Tibial artery (tissue), 4 donors: ENCODE measurements at regions not wholly inside any gene's neighbourhood (a gene's known extent, or its start where the extent isn't known, plus 50 kb on each side); places are given as distances from the start of the nearest gene placed in this dataset.
A peak's percentile ranks its signal among the peaks of the same experiment; 100 is the strongest.

ENCODE experiments used
- DNase-seq, 2 donors: peaks; one replicate each; pipeline ENCODE4 v3.0.0-alpha.2; 2019
- H3K27ac ChIP-seq, 2 donors: fragments of 200-600 bp; sonication (generic) in 1 of 2; 1 replicate in 1 of 2; 2 replicates in 1 of 2; pipeline ENCODE4 v1.5.1; 2018 to 2019; ENCODE audit warnings: mild to moderate bottlenecking in 1 of 2
- H3K27me3 ChIP-seq, 2 donors: fragments of 200-600 bp; sonication (generic) in 1 of 2; one replicate each; pipeline versions ENCODE4 v1.5.1 to v1.6.0; 2016 to 2019
- H3K36me3 ChIP-seq, 3 donors: fragments of 200-600 bp; sonication (generic) in 2 of 3; one replicate each; pipeline ENCODE4 v1.5.1; 2016 to 2019; ENCODE audit warnings: mild to moderate bottlenecking in 2 of 3
- H3K4me1 ChIP-seq, 4 donors: fragments of 200-600 bp; sonication (generic) in 2 of 4; 1 replicate in 3 of 4; 2 replicates in 1 of 4; pipeline ENCODE4 v1.5.1; 2016 to 2019
- H3K4me3 ChIP-seq, 2 donors: fragments of 200-600 bp; sonication (generic) in 1 of 2; 1 replicate in 1 of 2; 2 replicates in 1 of 2; pipeline ENCODE4 v1.5.1; 2018 to 2019; ENCODE audit warnings: mild to moderate bottlenecking in 2 of 2
- H3K9me3 ChIP-seq, 3 donors: fragments of 200-600 bp; sonication (generic) in 1 of 3; one replicate each; pipeline ENCODE4 v1.5.1; 2016 to 2019
- CTCF ChIP-seq, 2 experiments: fragments of 200-600 bp in 1 of 2; fragments of 450-650 bp in 1 of 2; IDR thresholded peaks; one replicate each; pipeline ENCODE4 v1.5.1; 2017 to 2019; ENCODE audit warnings: antibody characterized with exemption in 2 of 2, mild to moderate bottlenecking in 1 of 2, moderate library complexity in 1 of 2
- intact Hi-C: fragments of 100-400 bp; cut with DNase I; formaldehyde crosslinking; loops from one replicate; pipeline ENCODE4 v1.15.0; 2023; ENCODE audit warnings: low total_unique reads

- no peak for DNase-seq
- no peak overlapping the region for H3K27ac ChIP-seq
- peaks cover 38 to 71% (median 65%) of the 10 kb centered on the region in 3 donors for H3K36me3 ChIP-seq
- H3K4me3 ChIP-seq, result no peak overlapping the region
- H3K4me1 ChIP-seq, result no peaks in the 10 kb centered on the region
- intact Hi-C loops, result no loop called here
- no peaks in the 10 kb centered on the region for H3K27me3 ChIP-seq
- no peak for TF ChIP-seq CTCF (IDR thresholded peaks at IDR 0.05)
- no peaks in the 10 kb centered on the region for H3K9me3 ChIP-seq
Observed at GRCh38 chr2:120982598-120982997, 246.9 kb downstream of the GLI2 start.

- DNase-seq, result no peak
- intact Hi-C loops, result no loop called here
- H3K27ac ChIP-seq, result no peak overlapping the region
- no peaks in the 10 kb centered on the region for H3K4me1 ChIP-seq
- H3K36me3 ChIP-seq, result peaks cover 38 to 71% (median 65%) of the 10 kb centered on the region in 3 donors
- no peaks in the 10 kb centered on the region for H3K9me3 ChIP-seq
- TF ChIP-seq CTCF (IDR thresholded peaks at IDR 0.05), result no peak
- H3K27me3 ChIP-seq, result no peaks in the 10 kb centered on the region
- H3K4me3 ChIP-seq, result no peak overlapping the region
Observed at GRCh38 chr2:120983344-120983743, 247.7 kb downstream of the GLI2 start.

GRCh38 chr2:120984046-120984445 lies 248.4 kb downstream of the GLI2 start:
- Histone ChIP-seq H3K27me3 (no peaks in the 10 kb centered on the region), H3K4me1 (no peaks in the 10 kb centered on the region), H3K36me3 (peaks cover 37 to 71% (median 66%) of the 10 kb centered on the region in 3 donors), H3K27ac (no peak overlapping the region), H3K9me3 (no peaks in the 10 kb centered on the region), H3K4me3 (no peak overlapping the region)
- no peak for TF ChIP-seq CTCF (IDR thresholded peaks at IDR 0.05)
- intact Hi-C loops, result no loop called here
- DNase-seq, result no peak

GRCh38 chr2:120984452-120985173 lies 248.9 kb downstream of the GLI2 start:
- no peaks in the 10 kb centered on the region for H3K9me3 ChIP-seq
- TF ChIP-seq CTCF (IDR thresholded peaks at IDR 0.05), result no peak
- no peak overlapping the region for H3K4me3 ChIP-seq
- peaks cover 35 to 77% (median 70%) of the 10 kb centered on the region in 3 donors for H3K36me3 ChIP-seq
- no peaks in the 10 kb centered on the region for H3K4me1 ChIP-seq
- no peaks in the 10 kb centered on the region for H3K27me3 ChIP-seq
- intact Hi-C loops, result no loop called here
- H3K27ac ChIP-seq, result no peak overlapping the region
- DNase-seq, result peak in 1 of 2 donors; percentile 59

GRCh38 chr2:120985174-120985996 lies 249.7 kb downstream of the GLI2 start:
- DNase-seq, result no peak
- H3K27ac ChIP-seq, result no peak overlapping the region
- intact Hi-C loops, result no loop called here
- H3K36me3 ChIP-seq, result peaks cover 31 to 82% (median 70%) of the 10 kb centered on the region in 3 donors
- H3K9me3 ChIP-seq, result no peaks in the 10 kb centered on the region
- H3K4me3 ChIP-seq, result no peak overlapping the region
- H3K4me1 ChIP-seq, result no peaks in the 10 kb centered on the region
- no peak for TF ChIP-seq CTCF (IDR thresholded peaks at IDR 0.05)
- no peaks in the 10 kb centered on the region for H3K27me3 ChIP-seq
